ENCODE measurements at regions not wholly inside any gene's neighbourhood (a gene's known extent, or its start where the extent isn't known, plus 50 kb on each side); places are given as distances from the start of the nearest gene placed in this dataset.

GRCh38 chr3:117404141-117404540 lies 694.6 kb downstream of the TUSC7 start:
- no peak for DNase-seq (ENCODE audit: low read depth)

DNA sequence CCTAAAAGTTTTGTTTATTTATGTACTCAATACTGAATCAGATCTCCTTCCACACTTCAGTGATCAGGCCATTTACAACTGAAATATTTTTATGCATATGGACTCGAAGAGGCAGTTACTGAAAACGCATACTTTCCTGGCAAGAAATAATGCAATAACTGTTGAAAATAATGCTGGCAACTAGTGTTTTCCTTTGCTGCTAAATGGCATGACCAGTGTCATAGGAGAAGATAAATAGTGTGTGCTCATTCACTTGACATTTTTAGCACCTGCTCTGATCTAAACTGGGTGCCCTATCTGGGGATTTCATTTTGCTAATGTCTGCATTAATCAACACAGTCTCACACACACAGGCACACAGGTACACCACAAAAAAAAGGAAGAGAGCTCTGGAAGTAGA lies 695.2 kb downstream of the TUSC7 start:
- no peak for DNase-seq (ENCODE audit: low read depth)

DNA sequence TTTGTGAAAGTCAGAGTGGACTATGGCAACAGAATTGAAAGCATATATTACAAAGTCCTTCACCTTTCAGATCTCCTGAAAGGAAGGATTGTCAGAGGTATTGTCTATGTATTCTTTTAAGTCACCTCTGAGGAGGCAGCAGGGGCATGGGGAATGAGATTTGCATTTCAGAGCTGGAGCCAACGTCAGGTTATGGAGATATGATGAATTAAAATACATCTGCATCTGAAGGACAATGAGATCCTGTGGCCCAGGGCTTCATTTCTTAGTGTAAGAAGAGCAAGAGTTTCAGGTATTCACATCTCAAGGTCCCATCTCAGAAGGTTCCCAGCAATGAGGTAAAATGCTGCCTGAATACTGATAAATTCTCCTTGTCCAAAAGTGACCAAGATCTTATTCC lies 695.8 kb downstream of the TUSC7 start:
- no peak for DNase-seq (ENCODE audit: low read depth)

GRCh38 chr3:117407317-117407716 lies 697.7 kb downstream of the TUSC7 start:
- no peak for DNase-seq (ENCODE audit: low read depth)

- DNase-seq (ENCODE audit: low read depth) = no peak
Observed at GRCh38 chr3:117408811-117409210, 699.2 kb downstream of the TUSC7 start.

- DNase-seq (ENCODE audit: low read depth) = no peak
Observed at GRCh38 chr3:117409256-117409655, 699.7 kb downstream of the TUSC7 start.

DNA sequence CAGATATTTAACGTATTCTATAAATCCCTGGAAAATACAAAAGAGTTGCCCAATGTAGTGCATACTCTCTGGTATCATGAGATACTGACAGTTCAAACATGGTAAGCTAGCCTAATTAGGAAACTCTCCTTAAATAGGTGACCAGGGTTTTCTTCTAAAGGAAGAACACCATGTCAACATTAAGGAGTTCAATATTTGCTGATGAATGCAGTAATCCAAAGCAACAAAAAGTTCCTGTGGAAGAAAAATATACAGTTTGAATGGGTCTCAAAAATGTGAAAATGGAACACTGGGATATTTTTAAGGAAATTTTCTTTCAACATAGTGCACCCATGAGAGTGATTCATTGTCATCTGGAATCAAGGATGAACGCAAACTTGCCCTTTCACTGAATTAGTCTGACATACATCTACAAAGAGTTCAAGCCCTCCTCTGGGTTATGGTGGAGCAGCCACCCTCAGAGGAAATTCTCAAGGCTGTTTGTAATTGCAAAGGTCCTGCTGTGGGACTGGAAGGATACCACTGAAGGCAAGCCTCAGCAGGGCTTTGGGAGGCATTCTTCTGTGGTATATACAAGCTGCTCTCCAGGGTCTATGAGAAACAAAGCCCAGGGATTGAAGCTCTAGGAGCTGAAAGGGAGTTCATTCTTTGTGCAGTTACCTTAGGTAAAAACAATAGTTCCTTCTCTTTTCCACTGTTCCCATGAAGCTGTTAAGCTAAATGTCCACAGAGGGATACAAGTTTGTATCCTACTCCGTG lies 700.3 kb downstream of the TUSC7 start:
- DNase-seq (ENCODE audit: low read depth) = no peak

GRCh38 chr3:117411971-117412370 lies 702.4 kb downstream of the TUSC7 start:
- DNase-seq (ENCODE audit: low read depth) = no peak

GRCh38 chr3:117417411-117417810 lies 707.8 kb downstream of the TUSC7 start:
- no peak for DNase-seq (ENCODE audit: low read depth)

- DNase-seq (ENCODE audit: low read depth) = no peak
Observed at GRCh38 chr3:117427081-117427480, 717.5 kb downstream of the TUSC7 start.

GRCh38 chr3:117433427-117433826 lies 723.8 kb downstream of the TUSC7 start:
- DNase-seq (ENCODE audit: low read depth) = no peak

- no peak for DNase-seq (ENCODE audit: low read depth)
Observed at GRCh38 chr3:117434661-117435412, 725.3 kb downstream of the TUSC7 start.

DNA sequence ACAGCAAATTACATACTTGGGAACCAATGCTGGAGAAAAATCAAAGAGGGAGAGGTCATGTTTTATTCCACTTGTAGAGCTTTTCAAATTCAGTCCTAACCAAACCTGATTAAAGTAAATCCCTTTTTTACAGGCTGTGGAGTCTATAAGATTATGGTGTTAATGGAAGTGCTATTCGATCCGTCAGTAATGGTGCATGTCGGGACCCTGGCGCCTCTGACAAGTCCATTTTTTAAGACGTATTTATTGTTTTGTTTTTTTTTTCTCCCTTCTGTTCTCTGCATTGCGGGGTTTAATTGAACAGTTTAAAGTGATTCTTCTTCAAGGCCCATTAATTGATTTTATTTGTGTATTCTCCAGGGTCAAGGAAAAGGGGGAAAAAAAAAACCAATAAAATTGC lies 725.9 kb downstream of the TUSC7 start:
- no peak for DNase-seq (ENCODE audit: low read depth)

DNA sequence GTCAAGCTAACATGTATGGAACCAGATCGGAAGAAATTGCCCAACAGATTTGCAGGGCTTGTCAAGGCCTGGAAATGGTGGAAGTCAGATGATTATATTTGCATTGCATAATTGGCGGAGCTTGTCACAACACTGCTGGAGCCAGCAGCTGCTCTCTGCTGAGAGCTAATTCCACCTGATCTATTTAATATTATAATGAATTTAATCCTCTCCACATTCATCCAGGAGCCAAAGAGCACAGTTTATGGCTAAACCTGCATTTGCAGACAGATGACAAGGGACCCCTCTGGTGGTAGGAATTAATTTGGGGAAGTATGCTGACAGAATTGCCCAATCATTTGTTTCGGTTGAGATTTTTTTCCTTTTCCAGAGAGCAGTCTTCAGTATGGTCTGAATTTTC lies 730.2 kb downstream of the TUSC7 start:
- no peak for DNase-seq (ENCODE audit: low read depth)

DNA sequence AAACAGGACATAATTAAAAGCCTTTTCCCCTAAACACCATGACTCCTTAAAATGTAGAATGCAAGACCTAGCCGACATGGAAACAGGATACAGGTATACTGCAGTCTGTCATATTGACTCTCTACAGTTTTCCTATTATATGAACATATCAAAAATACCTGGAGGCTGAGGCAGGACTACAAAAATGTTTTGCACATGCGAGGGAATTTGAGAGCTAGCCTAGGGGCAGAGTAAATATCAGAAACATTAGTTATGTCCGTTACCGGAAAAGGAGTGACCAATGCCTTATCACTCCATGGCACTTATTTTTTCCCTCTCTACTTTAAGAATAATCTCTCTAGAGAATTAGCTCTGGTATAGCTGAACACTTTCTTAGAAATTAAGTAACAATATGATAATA lies 732.3 kb downstream of the TUSC7 start:
- no peak for DNase-seq (ENCODE audit: low read depth)

GRCh38 chr3:117442566-117442965 lies 733.0 kb downstream of the TUSC7 start:
- no peak for DNase-seq (ENCODE audit: low read depth)

DNA sequence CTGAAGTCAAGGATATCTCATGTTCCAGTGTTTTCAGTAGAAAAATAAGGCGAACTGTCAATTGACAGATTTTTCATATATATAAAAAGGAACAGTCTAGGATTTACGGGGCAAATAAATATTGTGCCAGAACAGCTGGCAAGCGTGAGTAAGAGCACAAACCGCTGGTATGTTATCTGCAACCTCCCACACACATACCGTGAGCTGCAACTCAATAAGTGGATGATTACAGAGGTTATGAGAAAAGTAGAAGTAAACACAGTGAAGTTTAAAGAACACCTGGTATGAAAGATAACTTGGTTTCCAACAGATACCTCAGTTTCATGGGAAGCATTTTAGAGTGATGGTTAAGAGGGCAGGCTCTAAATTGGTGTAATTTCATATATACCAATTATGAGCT lies 733.4 kb downstream of the TUSC7 start:
- DNase-seq (ENCODE audit: low read depth) = no peak

GRCh38 chr3:117444175-117444574 lies 734.6 kb downstream of the TUSC7 start:
- no peak for DNase-seq (ENCODE audit: low read depth)

DNA sequence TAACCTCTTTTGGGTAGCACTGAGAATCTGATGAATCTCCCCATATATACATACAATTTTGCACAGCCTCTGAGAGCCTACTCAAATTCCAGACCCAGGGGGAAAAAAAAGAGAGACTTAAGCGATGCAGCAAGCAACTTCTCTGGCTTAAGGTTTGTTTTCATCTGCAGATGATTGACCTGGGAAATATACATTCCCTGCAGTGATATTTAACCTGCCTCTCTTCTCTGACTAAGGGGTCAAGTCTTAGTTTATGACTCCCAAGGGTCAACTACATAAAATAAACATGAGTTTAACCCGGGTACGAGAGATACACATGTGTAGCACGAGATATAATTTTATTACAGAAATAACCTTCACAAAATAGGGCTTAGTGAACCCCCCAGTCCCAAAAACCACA lies 737.8 kb downstream of the TUSC7 start:
- no peak for DNase-seq (ENCODE audit: low read depth)

- no peak for DNase-seq (ENCODE audit: low read depth)
Observed at GRCh38 chr3:117450026-117450425, 740.4 kb downstream of the TUSC7 start.

GRCh38 chr3:117454254-117454653 lies 744.7 kb downstream of the TUSC7 start:
- DNase-seq (ENCODE audit: low read depth) = no peak

DNA sequence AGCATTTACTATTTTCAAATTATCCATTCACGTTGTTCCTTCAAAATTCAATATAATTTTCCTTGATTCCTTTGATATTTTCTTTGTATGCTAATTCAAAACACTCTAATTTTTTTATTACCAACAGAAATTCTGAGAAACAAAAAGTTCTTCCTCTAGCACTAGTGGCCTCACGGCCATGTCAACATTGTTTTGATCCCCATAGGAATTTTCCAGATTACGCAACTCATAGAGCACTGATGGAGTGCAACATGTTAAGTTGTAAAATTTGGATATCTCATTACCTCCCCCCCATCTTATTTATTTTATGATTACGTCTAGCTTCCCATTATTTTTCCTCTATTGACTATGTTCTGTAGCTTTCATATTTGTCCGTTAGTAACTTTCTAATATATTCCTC lies 745.3 kb downstream of the TUSC7 start:
- DNase-seq (ENCODE audit: low read depth) = no peak

DNA sequence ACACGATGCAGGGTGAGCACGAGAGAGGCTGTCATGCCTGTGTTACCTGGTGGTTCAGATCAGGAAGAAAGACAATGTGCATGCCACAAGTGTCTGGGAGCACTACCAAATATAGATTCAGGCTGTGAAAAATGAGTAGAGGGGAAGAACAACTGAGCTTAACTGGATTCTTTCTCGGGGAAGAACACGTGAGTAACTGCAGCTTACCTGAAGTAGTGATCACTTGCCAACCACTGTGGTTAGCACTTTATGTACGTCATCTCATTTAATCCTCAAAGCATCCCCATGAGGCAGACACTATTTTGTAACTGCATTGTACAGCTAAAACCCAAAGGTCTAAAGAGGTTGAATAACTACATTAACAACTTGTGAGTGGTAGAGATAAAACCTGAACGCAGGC lies 746.2 kb downstream of the TUSC7 start:
- no peak for DNase-seq (ENCODE audit: low read depth)

All from GM04504 (cell line).